ENCODE measurements at regions not wholly inside any gene's neighbourhood (a gene's known extent, or its start where the extent isn't known, plus 50 kb on each side); places are given as distances from the start of the nearest gene placed in this dataset.

GRCh38 chr12:60311940-60312339, 716.1 kb downstream of the SLC16A7 start:
- no peak for DNase-seq
- Histone ChIP-seq H3K9ac (ENCODE audit: insufficient read depth, low read length, poor library complexity, severe bottlenecking) (no peak overlapping the region), H3K27me3 (ENCODE audit: control insufficient read depth in 2 of 2, insufficient read depth in 2 of 2, low read length in 2 of 2) (no peaks in the 10 kb centered on the region), H4K20me1 (ENCODE audit: insufficient read depth, low read length) (no peaks in the 10 kb centered on the region), H3K4me3 (replicated peaks in 1 of 3; ENCODE audit: low read depth in 2 of 3, low read length in 3 of 3) (no peak overlapping the region), H3K4me1 (ENCODE audit: control insufficient read depth in 1 of 2, insufficient read depth in 2 of 2, low read length in 2 of 2) (no peaks in the 10 kb centered on the region), H3K9me3 (replicated peaks in 1 of 2; ENCODE audit: control insufficient read depth in 1 of 2, insufficient read depth in 1 of 2, low read length in 2 of 2) (no peaks in the 10 kb centered on the region), H3K27ac (ENCODE audit: low read depth in 1 of 2, low read length in 2 of 2) (no peak overlapping the region), H3K4me2 (replicated peaks; ENCODE audit: extremely low read depth, low read length, poor library complexity, severe bottlenecking) (no peak overlapping the region), H3K36me3 (replicated peaks in 1 of 2; ENCODE audit: control insufficient read depth in 1 of 2, insufficient read depth in 2 of 2, low read length in 2 of 2) (no peaks in the 10 kb centered on the region), H2AFZ (ENCODE audit: insufficient read depth, low read depth, low read length, poor library complexity, severe bottlenecking) (no peak overlapping the region), H3K79me2 (ENCODE audit: insufficient read depth, low read length) (no peaks in the 10 kb centered on the region)
- H3K4me3 Mint-ChIP-seq = no peak overlapping the region
- peaks cover 0 to 5% (median 3%) of the 10 kb centered on the region in 7 donors for H3K9me3 Mint-ChIP-seq
- H3K36me3 Mint-ChIP-seq = no peaks in the 10 kb centered on the region
- H3K4me1 Mint-ChIP-seq = no peaks in the 10 kb centered on the region
- no CpG with 5 or more reads among the region's 2 CpGs for WGBS (ENCODE audit: insufficient coverage)
- TF ChIP-seq CTCF (IDR thresholded peaks at IDR 0.05) = no peak
- no peak overlapping the region for H3K27ac Mint-ChIP-seq
- intact Hi-C loops (cut with micrococcal nuclease) = no loop called here
- H3K27me3 Mint-ChIP-seq (ENCODE audit: low read depth in 3 of 3) = no peaks in the 10 kb centered on the region

- Mint-ChIP-seq H3K4me1 (no peaks in the 10 kb centered on the region), H3K36me3 (no peaks in the 10 kb centered on the region), H3K27me3 (ENCODE audit: low read depth in 3 of 3) (no peaks in the 10 kb centered on the region), H3K27ac (no peak overlapping the region), H3K4me3 (no peak overlapping the region), H3K9me3 (peaks cover 0 to 7% (median 2%) of the 10 kb centered on the region in 7 donors)
- no peak for DNase-seq
- no peak overlapping the region for H3K9ac ChIP-seq (ENCODE audit: insufficient read depth, low read length, poor library complexity, severe bottlenecking)
- no peak overlapping the region for H2AFZ ChIP-seq (ENCODE audit: insufficient read depth, low read depth, low read length, poor library complexity, severe bottlenecking)
- no peak for TF ChIP-seq CTCF (IDR thresholded peaks at IDR 0.05)
- H3K27me3 ChIP-seq (ENCODE audit: control insufficient read depth in 2 of 2, insufficient read depth in 2 of 2, low read length in 2 of 2) = no peaks in the 10 kb centered on the region
- no peaks in the 10 kb centered on the region for H3K79me2 ChIP-seq (ENCODE audit: insufficient read depth, low read length)
- 89% methylated on average over 1 of the region's 1 CpG for WGBS (ENCODE audit: insufficient coverage)
- intact Hi-C loops (cut with micrococcal nuclease) = no loop called here
- no peak overlapping the region for H3K4me2 ChIP-seq (replicated peaks; ENCODE audit: extremely low read depth, low read length, poor library complexity, severe bottlenecking)
- H4K20me1 ChIP-seq (ENCODE audit: insufficient read depth, low read length) = no peaks in the 10 kb centered on the region
- no peaks in the 10 kb centered on the region for H3K36me3 ChIP-seq (replicated peaks in 1 of 2; ENCODE audit: control insufficient read depth in 1 of 2, insufficient read depth in 2 of 2, low read length in 2 of 2)
- H3K4me1 ChIP-seq (ENCODE audit: control insufficient read depth in 1 of 2, insufficient read depth in 2 of 2, low read length in 2 of 2) = no peaks in the 10 kb centered on the region
- no peaks in the 10 kb centered on the region for H3K9me3 ChIP-seq (replicated peaks in 1 of 2; ENCODE audit: control insufficient read depth in 1 of 2, insufficient read depth in 1 of 2, low read length in 2 of 2)
- no peak overlapping the region for H3K27ac ChIP-seq (ENCODE audit: low read depth in 1 of 2, low read length in 2 of 2)
- no peak overlapping the region for H3K4me3 ChIP-seq (replicated peaks in 1 of 3; ENCODE audit: low read depth in 2 of 3, low read length in 3 of 3)
Measured at GRCh38 chr12:60317361-60317760, 721.5 kb downstream of the SLC16A7 start.

Measured in CD14-positive monocyte (primary cell).